ENCODE measurements at regions not wholly inside any gene's neighbourhood (a gene's known extent, or its start where the extent isn't known, plus 50 kb on each side); places are given as distances from the start of the nearest gene placed in this dataset.
"Not testable (repeated sequence)": the region's sequence is repeated elsewhere in the genome, so short reads cannot be mapped to it uniquely, and the experiment has no call there.

DNA sequence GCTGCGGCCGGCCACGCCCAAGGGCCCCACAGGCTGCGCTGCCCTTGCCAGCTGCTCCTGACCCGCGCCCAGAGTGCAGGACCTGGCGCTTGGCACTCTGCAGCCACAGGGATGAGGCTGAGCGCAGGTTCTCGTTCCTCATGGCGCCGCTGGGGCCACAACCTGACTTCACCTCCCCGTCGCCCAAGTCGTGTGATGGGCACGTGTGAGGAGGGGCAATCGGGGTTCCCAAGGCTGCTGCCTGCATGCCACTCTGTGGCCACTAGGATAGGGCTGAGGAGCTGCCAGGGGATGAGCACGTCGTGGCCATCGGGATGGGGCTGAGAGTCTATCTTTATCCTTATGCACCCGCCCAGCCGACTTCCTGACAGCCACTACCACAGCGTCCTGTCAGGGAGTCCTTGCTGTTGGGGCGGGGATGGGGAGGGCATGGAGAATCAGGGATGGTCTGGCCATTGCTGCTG is 1890.0 kb upstream of the CDH9 start:
- TF ChIP-seq, protein P1, sequence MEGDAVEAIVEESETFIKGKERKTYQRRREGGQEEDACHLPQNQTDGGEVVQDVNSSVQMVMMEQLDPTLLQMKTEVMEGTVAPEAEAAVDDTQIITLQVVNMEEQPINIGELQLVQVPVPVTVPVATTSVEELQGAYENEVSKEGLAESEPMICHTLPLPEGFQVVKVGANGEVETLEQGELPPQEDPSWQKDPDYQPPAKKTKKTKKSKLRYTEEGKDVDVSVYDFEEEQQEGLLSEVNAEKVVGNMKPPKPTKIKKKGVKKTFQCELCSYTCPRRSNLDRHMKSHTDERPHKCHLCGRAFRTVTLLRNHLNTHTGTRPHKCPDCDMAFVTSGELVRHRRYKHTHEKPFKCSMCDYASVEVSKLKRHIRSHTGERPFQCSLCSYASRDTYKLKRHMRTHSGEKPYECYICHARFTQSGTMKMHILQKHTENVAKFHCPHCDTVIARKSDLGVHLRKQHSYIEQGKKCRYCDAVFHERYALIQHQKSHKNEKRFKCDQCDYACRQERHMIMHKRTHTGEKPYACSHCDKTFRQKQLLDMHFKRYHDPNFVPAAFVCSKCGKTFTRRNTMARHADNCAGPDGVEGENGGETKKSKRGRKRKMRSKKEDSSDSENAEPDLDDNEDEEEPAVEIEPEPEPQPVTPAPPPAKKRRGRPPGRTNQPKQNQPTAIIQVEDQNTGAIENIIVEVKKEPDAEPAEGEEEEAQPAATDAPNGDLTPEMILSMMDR (IDR thresholded peaks at IDR 0.05), result not testable (repeated sequence)
- not testable (repeated sequence) for TF ChIP-seq POLR2AphosphoS5 (IDR thresholded peaks at IDR 0.05; ENCODE audit: insufficient read depth in 1 of 2, low read depth in 1 of 2)
